Endodermal cell (in vitro differentiated cells): ENCODE measurements at regions not wholly inside any gene's neighbourhood (a gene's known extent, or its start where the extent isn't known, plus 50 kb on each side); places are given as distances from the start of the nearest gene placed in this dataset.
A peak's percentile ranks its signal among the peaks of the same experiment; 100 is the strongest.

Source experiments
- DNase-seq: peaks from one replicate; pipeline ENCODE4 v3.0.0-alpha.2; 2017
- H3K27ac ChIP-seq: 2 replicates; pipeline ENCODE4 v1.5.1; 2013; ENCODE audit warnings: mild to moderate bottlenecking, low read depth, low read length, moderate library complexity
- H3K27me3 ChIP-seq: 2 replicates; pipeline ENCODE4 v1.6.1; 2013; ENCODE audit warnings: mild to moderate bottlenecking, low read length, moderate library complexity; ENCODE audit not compliant: insufficient read depth, control insufficient read depth, poor library complexity, severe bottlenecking
- H3K36me3 ChIP-seq: 2 replicates; pipeline ENCODE4 v1.7.0; 2013; ENCODE audit warnings: mild to moderate bottlenecking, low read length, moderate library complexity; ENCODE audit not compliant: control insufficient read depth, insufficient read depth
- H3K4me1 ChIP-seq: one replicate; pipeline ENCODE4 v1.7.0; 2013; ENCODE audit warnings: low read length; ENCODE audit not compliant: control insufficient read depth, insufficient read depth
- H3K4me3 ChIP-seq: 2 replicates; pipeline ENCODE4 v1.5.1; 2013; ENCODE audit warnings: mild to moderate bottlenecking, low read length, moderate library complexity
- H3K9ac ChIP-seq: 2 replicates; pipeline ENCODE4 v1.6.1; 2013; ENCODE audit warnings: mild to moderate bottlenecking, low read length, moderate library complexity; ENCODE audit not compliant: poor library complexity, severe bottlenecking; ENCODE audit errors: extremely low read depth
- H3K9me3 ChIP-seq: 2 replicates; pipeline ENCODE4 v1.6.1; 2013; ENCODE audit warnings: mild to moderate bottlenecking, low read length, moderate library complexity; ENCODE audit not compliant: control insufficient read depth
- H3K27ac Mint-ChIP-seq: 2 replicates; pipeline ENCODE4 v1.8.0; 2020; ENCODE audit warnings: mixed read lengths
- H3K27me3 Mint-ChIP-seq: 2 replicates; pipeline ENCODE4 v1.8.0; 2021; ENCODE audit warnings: mild to moderate bottlenecking, mixed read lengths; ENCODE audit not compliant: insufficient read depth
- H3K36me3 Mint-ChIP-seq: 2 replicates; pipeline ENCODE4 v1.8.0; 2020; ENCODE audit warnings: low read depth, mixed read lengths
- H3K4me1 Mint-ChIP-seq: 2 replicates; pipeline ENCODE4 v1.8.0; 2020; ENCODE audit warnings: mixed read lengths
- H3K4me3 Mint-ChIP-seq: 2 replicates; pipeline ENCODE4 v1.8.0; 2020; ENCODE audit warnings: mild to moderate bottlenecking, moderate library complexity, mixed read lengths
- H3K9me3 Mint-ChIP-seq: 2 replicates; pipeline ENCODE4 v1.8.0; 2020; ENCODE audit warnings: mild to moderate bottlenecking, mixed read lengths
- WGBS, 2 experiments: methylation state at CpG; one replicate each; pipeline versions ENCODE4 v1.1.5 to v1.1.7; 2013; ENCODE audit warnings: missing lambda C conversion rate in 2 of 2, mixed read lengths in 1 of 2; ENCODE audit not compliant: insufficient coverage in 1 of 2, insufficient read length in 1 of 2; 5-methylcytosine and 5-hydroxymethylcytosine counted together
- TF ChIP-seq, protein P1 (sequence below): fragments of 200-600 bp; sonication (generic); conservative IDR thresholded peaks from 2 replicates; pipeline ENCODE4 v1.5.0; 2021; ENCODE audit warnings: antibody characterized with exemption, mild to moderate bottlenecking

DNA sequence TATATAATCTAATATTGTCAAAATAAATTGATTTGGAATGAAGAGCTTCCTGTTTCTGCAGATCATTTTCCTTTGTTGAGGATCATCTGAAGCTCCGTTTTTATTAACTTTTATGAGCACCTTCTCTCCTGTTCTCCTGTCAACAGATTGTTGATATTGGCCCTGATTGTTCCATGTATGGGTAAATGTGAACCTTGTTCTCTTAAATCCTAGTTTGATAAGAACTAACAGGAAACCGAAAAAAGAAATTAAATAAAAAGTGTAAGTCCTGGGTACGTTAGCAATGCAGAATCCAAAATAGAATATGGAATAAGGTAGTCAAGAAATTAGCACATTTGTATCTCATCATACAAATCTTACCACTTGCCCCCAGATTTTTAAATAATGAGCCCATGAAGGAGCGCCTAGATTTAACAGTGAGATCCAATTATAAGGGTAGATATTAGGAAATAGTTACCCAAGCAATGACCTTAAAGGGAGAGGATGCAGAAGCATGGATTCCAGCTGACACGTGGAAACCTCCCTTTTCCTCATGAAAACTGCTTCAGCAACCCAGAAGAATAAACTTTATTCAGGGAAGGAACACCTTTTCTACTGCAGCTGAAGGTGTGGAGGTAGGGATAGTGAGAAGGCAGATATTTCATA, 80.8 kb upstream of the PIK3R1 start:
- no peaks in the 10 kb centered on the region for H3K36me3 ChIP-seq
- Mint-ChIP-seq H3K27ac (no peak overlapping the region), H3K9me3 (no peaks in the 10 kb centered on the region), H3K27me3 (peaks cover 3% of the 10 kb centered on the region), H3K4me3 (no peak overlapping the region), H3K4me1 (peaks cover 11% of the 10 kb centered on the region), H3K36me3 (no peaks in the 10 kb centered on the region)
- H3K27ac ChIP-seq = no peak overlapping the region
- TF ChIP-seq, protein P1, sequence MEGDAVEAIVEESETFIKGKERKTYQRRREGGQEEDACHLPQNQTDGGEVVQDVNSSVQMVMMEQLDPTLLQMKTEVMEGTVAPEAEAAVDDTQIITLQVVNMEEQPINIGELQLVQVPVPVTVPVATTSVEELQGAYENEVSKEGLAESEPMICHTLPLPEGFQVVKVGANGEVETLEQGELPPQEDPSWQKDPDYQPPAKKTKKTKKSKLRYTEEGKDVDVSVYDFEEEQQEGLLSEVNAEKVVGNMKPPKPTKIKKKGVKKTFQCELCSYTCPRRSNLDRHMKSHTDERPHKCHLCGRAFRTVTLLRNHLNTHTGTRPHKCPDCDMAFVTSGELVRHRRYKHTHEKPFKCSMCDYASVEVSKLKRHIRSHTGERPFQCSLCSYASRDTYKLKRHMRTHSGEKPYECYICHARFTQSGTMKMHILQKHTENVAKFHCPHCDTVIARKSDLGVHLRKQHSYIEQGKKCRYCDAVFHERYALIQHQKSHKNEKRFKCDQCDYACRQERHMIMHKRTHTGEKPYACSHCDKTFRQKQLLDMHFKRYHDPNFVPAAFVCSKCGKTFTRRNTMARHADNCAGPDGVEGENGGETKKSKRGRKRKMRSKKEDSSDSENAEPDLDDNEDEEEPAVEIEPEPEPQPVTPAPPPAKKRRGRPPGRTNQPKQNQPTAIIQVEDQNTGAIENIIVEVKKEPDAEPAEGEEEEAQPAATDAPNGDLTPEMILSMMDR = no peak
- DNase-seq = no peak
- H3K4me3 ChIP-seq = no peak overlapping the region
- no peaks in the 10 kb centered on the region for H3K4me1 ChIP-seq
- no peaks in the 10 kb centered on the region for H3K9me3 ChIP-seq
- 75 to 100% methylated on average over 1 to 5 of the region's 5 CpGs for WGBS, 2 experiments
- H3K9ac ChIP-seq = no peak overlapping the region
- H3K27me3 ChIP-seq = no peaks in the 10 kb centered on the region

DNA sequence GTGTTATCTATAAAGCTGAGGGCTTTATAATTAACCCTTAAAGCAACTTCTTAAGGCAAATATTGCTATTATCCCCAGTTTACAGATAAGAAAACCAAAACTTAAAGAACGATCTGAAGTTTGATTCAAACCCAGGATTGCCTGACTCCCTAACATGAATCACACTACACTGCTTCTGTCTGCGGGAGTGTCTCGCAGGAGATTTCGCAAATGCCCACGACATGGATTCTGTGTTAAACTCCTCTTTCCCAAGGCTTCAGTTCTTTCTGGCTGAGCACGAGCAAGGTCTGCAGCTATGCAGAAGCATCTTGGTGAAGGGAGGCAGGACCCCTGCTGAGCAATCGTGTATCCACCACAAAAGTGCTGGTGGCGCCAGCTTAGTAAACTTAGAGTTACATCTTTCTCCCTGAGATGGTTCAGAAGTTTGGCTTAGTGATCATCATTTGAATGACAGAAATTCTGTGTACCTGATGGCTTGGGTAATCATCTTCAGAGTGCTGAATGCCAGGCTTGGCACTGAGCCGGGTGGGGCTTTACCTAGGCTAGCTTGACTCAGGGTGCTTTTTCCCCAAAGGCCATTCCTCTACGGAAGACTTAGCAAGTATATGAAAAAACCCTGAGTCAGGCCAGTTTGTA, 81.4 kb upstream of the PIK3R1 start:
- DNase-seq = peak; percentile 61
- Mint-ChIP-seq H3K36me3 (no peaks in the 10 kb centered on the region), H3K4me3 (no peak overlapping the region), H3K27ac (no peak overlapping the region), H3K27me3 (peaks cover 3% of the 10 kb centered on the region), H3K9me3 (no peaks in the 10 kb centered on the region), H3K4me1 (peaks cover 5% of the 10 kb centered on the region)
- H3K4me3 ChIP-seq = no peak overlapping the region
- TF ChIP-seq, protein P1 = no peak
- no peaks in the 10 kb centered on the region for H3K4me1 ChIP-seq
- no peaks in the 10 kb centered on the region for H3K9me3 ChIP-seq
- no peaks in the 10 kb centered on the region for H3K27me3 ChIP-seq
- no peaks in the 10 kb centered on the region for H3K36me3 ChIP-seq
- WGBS, 2 experiments = 67 to 80% methylated on average over 7 to 10 of the region's 10 CpGs
- H3K9ac ChIP-seq = no peak overlapping the region
- no peak overlapping the region for H3K27ac ChIP-seq

DNA sequence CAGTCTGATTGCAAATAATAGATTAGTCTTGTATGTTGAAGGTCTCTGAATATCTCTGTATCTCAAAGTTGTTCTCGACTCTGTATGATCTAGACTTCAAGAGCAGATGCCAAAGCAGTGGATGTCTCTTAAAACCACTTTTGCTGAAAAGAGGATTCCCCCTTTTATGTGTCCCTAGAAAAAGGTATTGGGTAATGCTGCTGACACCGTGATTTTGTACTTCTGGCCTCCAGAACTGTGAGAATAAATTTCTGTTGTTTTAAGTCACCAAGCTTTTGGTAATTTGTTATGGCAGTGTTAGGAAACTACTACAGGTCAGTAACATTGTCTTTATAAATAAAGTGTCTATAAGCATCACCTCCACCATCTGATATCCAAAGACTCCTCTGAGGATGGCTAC, 85.3 kb upstream of the PIK3R1 start:
- no peaks in the 10 kb centered on the region for H3K27me3 ChIP-seq
- H3K4me3 ChIP-seq = no peak overlapping the region
- no peaks in the 10 kb centered on the region for H3K9me3 ChIP-seq
- peaks cover 1% of the 10 kb centered on the region for H3K4me1 Mint-ChIP-seq
- H3K4me1 ChIP-seq = no peaks in the 10 kb centered on the region
- H3K36me3 Mint-ChIP-seq = no peaks in the 10 kb centered on the region
- no peak for DNase-seq
- 94 to 97% methylated on average over 2 of the region's 2 CpGs for whole genome bisulfite sequencing, 2 experiments
- no peaks in the 10 kb centered on the region for H3K36me3 ChIP-seq
- H3K27ac ChIP-seq = no peak overlapping the region
- peaks cover 3% of the 10 kb centered on the region for H3K27me3 Mint-ChIP-seq
- TF ChIP-seq, protein P1 = no peak
- no peaks in the 10 kb centered on the region for H3K9me3 Mint-ChIP-seq
- no peak overlapping the region for H3K9ac ChIP-seq
- no peak overlapping the region for H3K4me3 Mint-ChIP-seq
- no peak overlapping the region for H3K27ac Mint-ChIP-seq
